ENCODE measurements at regions not wholly inside any gene's neighbourhood (a gene's known extent, or its start where the extent isn't known, plus 50 kb on each side); places are given as distances from the start of the nearest gene placed in this dataset.

DNA sequence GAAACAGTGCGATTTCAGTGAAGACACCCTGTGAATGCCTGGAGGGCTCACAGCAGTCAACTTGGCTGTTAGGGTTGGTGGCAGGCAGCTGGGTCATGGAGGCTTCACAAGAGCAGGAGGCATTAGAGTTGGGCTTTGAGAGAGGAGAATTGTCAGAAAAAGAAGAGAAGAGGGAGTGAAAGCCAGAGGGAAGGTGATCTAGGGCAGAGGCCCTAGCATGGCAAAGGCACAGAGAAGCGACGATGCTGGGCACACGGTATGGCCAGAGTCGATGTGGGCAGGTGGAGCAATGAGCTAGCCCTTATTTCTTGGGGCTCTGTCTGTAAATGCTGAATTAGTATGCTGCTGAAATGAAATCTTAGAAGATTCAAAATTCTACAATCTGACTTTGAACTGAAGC lies 52.6 kb upstream of the OLFM4 start:
- intact Hi-C loops (cut with DNase I; ENCODE audit: low total_unique reads) = no loop called here
- no peaks in the 10 kb centered on the region for H3K36me3 ChIP-seq

DNA sequence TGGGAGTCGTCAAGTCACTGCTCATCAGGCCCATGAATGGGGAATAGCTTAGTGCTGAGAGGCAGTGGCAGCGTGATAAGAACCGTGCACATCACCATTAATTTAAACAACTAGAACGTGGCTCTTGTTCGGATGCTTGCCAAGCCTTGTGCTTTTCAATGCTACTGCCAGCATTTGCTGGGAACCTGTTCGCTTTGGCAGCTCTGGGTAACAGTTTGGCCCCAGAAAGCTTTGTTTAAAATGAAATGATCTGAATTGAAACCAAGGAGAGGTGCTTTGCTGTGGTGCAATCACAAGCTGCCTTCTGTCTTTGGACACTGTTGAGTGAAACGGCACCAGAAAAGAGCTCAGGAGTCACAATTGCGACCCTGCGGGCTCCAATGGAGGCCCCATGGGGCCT lies 53.5 kb upstream of the OLFM4 start:
- H3K27ac ChIP-seq = no peak overlapping the region
- no peak for DNase-seq
- H3K9me3 ChIP-seq = no peaks in the 10 kb centered on the region
- no peak overlapping the region for H3K4me3 ChIP-seq
- no peaks in the 10 kb centered on the region for H3K27me3 ChIP-seq
- H3K4me1 ChIP-seq = no peaks in the 10 kb centered on the region
- intact Hi-C loops (cut with DNase I; ENCODE audit: low total_unique reads) = no loop called here
- TF ChIP-seq, protein P1, sequence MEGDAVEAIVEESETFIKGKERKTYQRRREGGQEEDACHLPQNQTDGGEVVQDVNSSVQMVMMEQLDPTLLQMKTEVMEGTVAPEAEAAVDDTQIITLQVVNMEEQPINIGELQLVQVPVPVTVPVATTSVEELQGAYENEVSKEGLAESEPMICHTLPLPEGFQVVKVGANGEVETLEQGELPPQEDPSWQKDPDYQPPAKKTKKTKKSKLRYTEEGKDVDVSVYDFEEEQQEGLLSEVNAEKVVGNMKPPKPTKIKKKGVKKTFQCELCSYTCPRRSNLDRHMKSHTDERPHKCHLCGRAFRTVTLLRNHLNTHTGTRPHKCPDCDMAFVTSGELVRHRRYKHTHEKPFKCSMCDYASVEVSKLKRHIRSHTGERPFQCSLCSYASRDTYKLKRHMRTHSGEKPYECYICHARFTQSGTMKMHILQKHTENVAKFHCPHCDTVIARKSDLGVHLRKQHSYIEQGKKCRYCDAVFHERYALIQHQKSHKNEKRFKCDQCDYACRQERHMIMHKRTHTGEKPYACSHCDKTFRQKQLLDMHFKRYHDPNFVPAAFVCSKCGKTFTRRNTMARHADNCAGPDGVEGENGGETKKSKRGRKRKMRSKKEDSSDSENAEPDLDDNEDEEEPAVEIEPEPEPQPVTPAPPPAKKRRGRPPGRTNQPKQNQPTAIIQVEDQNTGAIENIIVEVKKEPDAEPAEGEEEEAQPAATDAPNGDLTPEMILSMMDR (IDR thresholded peaks at IDR 0.05) = no peak
- H3K36me3 ChIP-seq = no peaks in the 10 kb centered on the region

More for the DNA sequence above, 52.6 kb upstream of the OLFM4 start:
- no peaks in the 10 kb centered on the region for H3K4me1 ChIP-seq
- no peak for DNase-seq
- TF ChIP-seq, protein P1 (IDR thresholded peaks at IDR 0.05) = no peak
- no peak overlapping the region for H3K4me3 ChIP-seq
- no peaks in the 10 kb centered on the region for H3K27me3 ChIP-seq
- H3K9me3 ChIP-seq = no peaks in the 10 kb centered on the region
- H3K27ac ChIP-seq = no peak overlapping the region

DNA sequence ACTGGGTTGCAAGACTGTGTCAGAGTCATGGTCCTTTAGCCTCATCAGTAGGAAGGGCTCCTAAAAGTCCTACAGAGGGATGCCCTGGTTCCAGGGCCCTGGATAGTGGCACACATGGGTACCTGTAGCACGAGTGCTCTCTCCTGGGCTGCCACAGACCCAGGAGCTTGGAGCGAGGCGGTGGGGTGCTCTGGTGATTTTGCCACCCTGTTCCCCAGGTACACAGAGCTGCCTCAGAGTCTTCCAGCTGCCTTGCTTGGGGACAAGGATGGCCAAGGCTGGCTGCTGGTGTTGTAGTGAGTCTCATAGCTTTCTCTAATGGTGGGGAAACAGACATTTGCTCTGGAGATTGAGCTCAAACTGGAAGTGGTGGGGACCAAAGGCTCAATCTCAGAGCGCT lies 53.9 kb upstream of the OLFM4 start:
- intact Hi-C loops (cut with DNase I; ENCODE audit: low total_unique reads) = no loop called here
- H3K27me3 ChIP-seq = no peaks in the 10 kb centered on the region
- H3K4me1 ChIP-seq = no peaks in the 10 kb centered on the region
- H3K27ac ChIP-seq = no peak overlapping the region
- H3K36me3 ChIP-seq = no peaks in the 10 kb centered on the region
- DNase-seq = no peak
- TF ChIP-seq, protein P1 (IDR thresholded peaks at IDR 0.05) = no peak
- no peak overlapping the region for H3K4me3 ChIP-seq
- no peaks in the 10 kb centered on the region for H3K9me3 ChIP-seq

DNA sequence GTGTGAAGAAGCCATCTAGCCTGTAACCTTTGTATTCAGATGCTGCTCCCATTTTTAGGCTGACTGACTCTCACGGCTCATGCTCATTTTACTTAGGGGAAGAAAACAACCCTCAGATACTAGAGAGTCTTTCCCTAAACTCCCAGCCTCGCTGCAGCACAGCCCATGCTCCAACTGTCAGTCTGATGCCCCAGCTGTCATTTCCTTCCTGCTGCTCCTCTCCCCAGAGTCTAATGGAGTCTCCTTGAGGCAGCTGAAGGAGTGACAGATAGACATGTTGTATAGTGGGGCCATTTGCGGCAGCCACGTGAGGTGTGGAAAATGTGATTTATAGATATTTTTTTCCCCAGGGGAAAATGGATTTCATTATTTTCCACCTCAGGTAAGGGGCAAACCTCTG lies 59.2 kb upstream of the OLFM4 start:
- intact Hi-C loops (cut with DNase I; ENCODE audit: low total_unique reads) = no loop called here

DNA sequence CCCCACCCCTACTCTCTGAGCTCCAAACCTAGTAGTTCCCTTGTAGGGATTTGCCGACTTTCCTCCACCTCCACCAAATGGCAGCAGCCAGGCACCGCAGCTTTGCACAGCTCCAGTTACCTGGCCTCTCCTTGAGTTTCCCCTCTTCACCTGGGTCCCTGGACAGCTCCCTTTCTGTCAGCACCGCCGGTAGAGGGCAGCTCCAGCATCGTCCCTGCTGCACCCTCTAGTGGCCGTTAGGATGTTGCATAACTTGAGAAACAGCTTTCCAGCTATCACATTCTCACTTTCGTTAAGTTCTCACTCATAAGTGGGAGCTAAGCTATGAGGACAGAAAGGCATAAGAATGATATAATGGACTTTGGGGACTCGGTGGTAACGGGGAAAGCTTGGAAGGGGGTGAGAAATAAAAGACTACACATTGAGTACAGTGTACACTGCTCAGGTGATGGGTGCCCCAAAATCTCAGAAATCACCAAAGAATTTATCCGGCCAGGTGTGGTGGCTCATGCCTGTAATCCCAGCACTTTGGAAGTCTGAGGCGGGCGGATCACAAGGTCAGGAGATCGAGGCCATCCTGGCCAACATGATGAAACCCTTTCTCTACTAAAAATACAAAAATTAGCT lies 60.4 kb upstream of the OLFM4 start:
- H3K27me3 ChIP-seq = peaks cover 0 to 8% of the 10 kb centered on the region in 2 donors
- intact Hi-C loops (cut with DNase I; ENCODE audit: low total_unique reads) = no loop called here

More for the DNA sequence above, 59.2 kb upstream of the OLFM4 start:
- no peak overlapping the region for H3K27ac ChIP-seq
- no peaks in the 10 kb centered on the region for H3K4me1 ChIP-seq
- H3K36me3 ChIP-seq = no peaks in the 10 kb centered on the region
- no peak overlapping the region for H3K4me3 ChIP-seq
- no peaks in the 10 kb centered on the region for H3K9me3 ChIP-seq
- peaks cover 0 to 8% of the 10 kb centered on the region in 2 donors for H3K27me3 ChIP-seq
- TF ChIP-seq, protein P1 (IDR thresholded peaks at IDR 0.05) = no peak
- DNase-seq = no peak

More for the DNA sequence above, 60.4 kb upstream of the OLFM4 start:
- Histone ChIP-seq H3K4me1 (no peaks in the 10 kb centered on the region), H3K36me3 (no peaks in the 10 kb centered on the region), H3K9me3 (no peaks in the 10 kb centered on the region), H3K4me3 (no peak overlapping the region), H3K27ac (no peak overlapping the region)
- TF ChIP-seq, protein P1 (IDR thresholded peaks at IDR 0.05) = peak; percentile 64 to 68
- peak; percentile 71 to 77 for DNase-seq
